ENCODE measurements at regions not wholly inside any gene's neighbourhood (a gene's known extent, or its start where the extent isn't known, plus 50 kb on each side); places are given as distances from the start of the nearest gene placed in this dataset.

DNA sequence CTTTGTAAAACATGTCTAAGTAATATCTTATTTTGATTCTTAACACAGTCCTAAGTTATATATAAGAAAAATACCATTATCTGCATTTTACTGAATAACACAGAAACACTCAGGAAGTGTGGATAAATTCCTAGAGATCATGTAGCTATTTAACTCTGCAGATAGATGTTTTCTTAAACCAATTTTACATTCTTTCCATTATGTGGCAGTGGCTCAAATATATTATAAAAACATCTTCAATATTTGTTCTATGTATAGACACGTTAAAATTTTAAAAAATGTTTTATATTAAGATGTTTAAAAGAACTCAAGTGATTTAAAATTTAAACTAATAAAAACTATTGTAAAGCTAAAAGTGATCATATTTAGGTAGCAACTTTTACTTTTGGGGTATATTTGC, 683.8 kb downstream of the DIPK2A start:
- TF ChIP-seq, protein P1, sequence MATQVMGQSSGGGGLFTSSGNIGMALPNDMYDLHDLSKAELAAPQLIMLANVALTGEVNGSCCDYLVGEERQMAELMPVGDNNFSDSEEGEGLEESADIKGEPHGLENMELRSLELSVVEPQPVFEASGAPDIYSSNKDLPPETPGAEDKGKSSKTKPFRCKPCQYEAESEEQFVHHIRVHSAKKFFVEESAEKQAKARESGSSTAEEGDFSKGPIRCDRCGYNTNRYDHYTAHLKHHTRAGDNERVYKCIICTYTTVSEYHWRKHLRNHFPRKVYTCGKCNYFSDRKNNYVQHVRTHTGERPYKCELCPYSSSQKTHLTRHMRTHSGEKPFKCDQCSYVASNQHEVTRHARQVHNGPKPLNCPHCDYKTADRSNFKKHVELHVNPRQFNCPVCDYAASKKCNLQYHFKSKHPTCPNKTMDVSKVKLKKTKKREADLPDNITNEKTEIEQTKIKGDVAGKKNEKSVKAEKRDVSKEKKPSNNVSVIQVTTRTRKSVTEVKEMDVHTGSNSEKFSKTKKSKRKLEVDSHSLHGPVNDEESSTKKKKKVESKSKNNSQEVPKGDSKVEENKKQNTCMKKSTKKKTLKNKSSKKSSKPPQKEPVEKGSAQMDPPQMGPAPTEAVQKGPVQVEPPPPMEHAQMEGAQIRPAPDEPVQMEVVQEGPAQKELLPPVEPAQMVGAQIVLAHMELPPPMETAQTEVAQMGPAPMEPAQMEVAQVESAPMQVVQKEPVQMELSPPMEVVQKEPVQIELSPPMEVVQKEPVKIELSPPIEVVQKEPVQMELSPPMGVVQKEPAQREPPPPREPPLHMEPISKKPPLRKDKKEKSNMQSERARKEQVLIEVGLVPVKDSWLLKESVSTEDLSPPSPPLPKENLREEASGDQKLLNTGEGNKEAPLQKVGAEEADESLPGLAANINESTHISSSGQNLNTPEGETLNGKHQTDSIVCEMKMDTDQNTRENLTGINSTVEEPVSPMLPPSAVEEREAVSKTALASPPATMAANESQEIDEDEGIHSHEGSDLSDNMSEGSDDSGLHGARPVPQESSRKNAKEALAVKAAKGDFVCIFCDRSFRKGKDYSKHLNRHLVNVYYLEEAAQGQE (IDR thresholded peaks at IDR 0.05; ENCODE audit: low read depth): no peak
- TF ChIP-seq EP300 (IDR thresholded peaks at IDR 0.05; ENCODE audit: borderline replicate concordance) (no peak), TAF1 (IDR thresholded peaks at IDR 0.05; ENCODE audit: low read depth) (no peak), NFIC (IDR thresholded peaks at IDR 0.05) (no peak), CEBPB (IDR thresholded peaks at IDR 0.05) (no peak), RAD21 (IDR thresholded peaks at IDR 0.05; ENCODE audit: low read depth) (no peak)
- TF ChIP-seq, protein P2, sequence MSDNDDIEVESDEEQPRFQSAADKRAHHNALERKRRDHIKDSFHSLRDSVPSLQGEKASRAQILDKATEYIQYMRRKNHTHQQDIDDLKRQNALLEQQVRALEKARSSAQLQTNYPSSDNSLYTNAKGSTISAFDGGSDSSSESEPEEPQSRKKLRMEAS (IDR thresholded peaks at IDR 0.05): no peak
